ENCODE measurements at regions not wholly inside any gene's neighbourhood (a gene's known extent, or its start where the extent isn't known, plus 50 kb on each side); places are given as distances from the start of the nearest gene placed in this dataset.
A peak's percentile ranks its signal among the peaks of the same experiment; 100 is the strongest.

GRCh38 chr17:54680410-54680809, 220.2 kb upstream of the TOM1L1 start:
- Histone ChIP-seq H4K8ac (ENCODE audit: extremely low read depth, insufficient read depth, low read length) (no peak overlapping the region), H3K4ac (replicated peaks; ENCODE audit: insufficient read length, low read depth, low read length) (no peak overlapping the region), H3K27ac (ENCODE audit: low read depth, low read length) (no peak overlapping the region), H4K91ac (replicated peaks; ENCODE audit: insufficient read length, low read length) (no peak overlapping the region), H3K56ac (replicated peaks; ENCODE audit: insufficient read length, low read depth, low read length) (no peak overlapping the region), H3K36me3 (ENCODE audit: control insufficient read depth in 2 of 4, insufficient read depth in 4 of 4, low read length in 3 of 4) (no peaks in the 10 kb centered on the region), H3K23me2 (ENCODE audit: low read depth, low read length) (no peaks in the 10 kb centered on the region), H2AK5ac (ENCODE audit: low read depth, low read length) (no peak overlapping the region), H3K4me3 (ENCODE audit: extremely low read depth in 1 of 4, insufficient read depth in 2 of 4, low read depth in 3 of 4, low read length in 4 of 4) (no peak overlapping the region), H2BK15ac (ENCODE audit: low read length) (no peak overlapping the region), H3K23ac (ENCODE audit: insufficient read length) (no peak overlapping the region), H3K18ac (ENCODE audit: extremely low read depth, low read length) (no peak overlapping the region), H2BK5ac (ENCODE audit: low read depth, low read length) (no peak overlapping the region), H2BK120ac (replicated peaks; ENCODE audit: low read depth, low read length) (no peak overlapping the region), H3K4me2 (ENCODE audit: insufficient read depth in 1 of 2, low read depth in 2 of 2, low read length in 2 of 2) (no peak overlapping the region), H2AFZ (ENCODE audit: low read length) (peak overlapping the region; percentile 59; the same call in 1 of the 2 replicates), H3K79me1 (ENCODE audit: low read depth, low read length) (no peaks in the 10 kb centered on the region), H3K4me1 (replicated peaks in 1 of 4; ENCODE audit: control insufficient read depth in 3 of 4, insufficient read depth in 4 of 4, low read length in 3 of 4) (no peaks in the 10 kb centered on the region), H4K20me1 (replicated peaks in 1 of 2; ENCODE audit: control insufficient read depth in 1 of 2, insufficient read depth in 2 of 2, low read length in 2 of 2) (no peaks in the 10 kb centered on the region), H3K79me2 (ENCODE audit: control insufficient read depth in 1 of 2, insufficient read depth in 2 of 2, low read length in 2 of 2) (no peaks in the 10 kb centered on the region), H4K5ac (ENCODE audit: insufficient read length, low read depth, low read length) (no peak overlapping the region), H3K14ac (ENCODE audit: insufficient read length) (no peak overlapping the region), H2BK20ac (ENCODE audit: low read length) (no peak overlapping the region), H3K9ac (replicated peaks in 1 of 4; ENCODE audit: extremely low read depth in 1 of 4, low read depth in 3 of 4, low read length in 3 of 4) (no peak overlapping the region), H3K27me3 (replicated peaks in 1 of 4; ENCODE audit: control insufficient read depth in 3 of 4, extremely low read depth in 1 of 4, insufficient read depth in 3 of 4, low read length in 3 of 4) (no peaks in the 10 kb centered on the region), H2BK12ac (ENCODE audit: low read depth, low read length) (no peak overlapping the region), H3K9me3 (ENCODE audit: insufficient read depth in 2 of 2, low read depth in 1 of 2, low read length in 1 of 2) (no peaks in the 10 kb centered on the region)
- no peak for DNase-seq (ENCODE audit: low read depth in 1 of 2, low spot score in 2 of 2)
- ChIA-PET POLR2A (ENCODE audit: partially characterized antibody) (no interaction called here), CTCF (ENCODE audit: partially characterized antibody) (no interaction called here)
- FAIRE-seq = no peak
- 95% methylated on average over 9 of the region's 9 CpGs; no CpG with 5 or more reads in 1 of the 2 experiments for WGBS, 2 experiments (ENCODE audit: extremely low coverage in 1 of 2, insufficient coverage in 1 of 2, insufficient read length in 1 of 2, insufficient replicate concordance in 2 of 2, low coverage in 1 of 2, low lambda C conversion rate in 2 of 2, missing lambda C conversion rate in 1 of 2)
- TF ChIP-seq SIX5 (IDR thresholded peaks at IDR 0.05; ENCODE audit: low read depth, low read length) = no peak
